NB4 (cell line): ENCODE measurements at regions not wholly inside any gene's neighbourhood (a gene's known extent, or its start where the extent isn't known, plus 50 kb on each side); places are given as distances from the start of the nearest gene placed in this dataset.
"Not testable (repeated sequence)": the region's sequence is repeated elsewhere in the genome, so short reads cannot be mapped to it uniquely, and the experiment has no call there.

ENCODE experiments used
- CTCF ChIP-seq: IDR thresholded peaks from one replicate; pipeline ENCODE4 v1.5.1; 2012; ENCODE audit warnings: low read depth, low read length
- POLR2A ChIP-seq: IDR thresholded peaks from 2 replicates; pipeline ENCODE4 v1.6.1; 2011; ENCODE audit warnings: mild to moderate bottlenecking; ENCODE audit not compliant: insufficient read length; ENCODE audit errors: extremely low read depth
- TF ChIP-seq, protein P1 (sequence below): IDR thresholded peaks from 2 replicates; pipeline ENCODE4 v1.6.1; 2011; ENCODE audit warnings: low read depth, low read length

- not testable (repeated sequence) for TF ChIP-seq CTCF, POLR2A
- TF ChIP-seq, protein P1, sequence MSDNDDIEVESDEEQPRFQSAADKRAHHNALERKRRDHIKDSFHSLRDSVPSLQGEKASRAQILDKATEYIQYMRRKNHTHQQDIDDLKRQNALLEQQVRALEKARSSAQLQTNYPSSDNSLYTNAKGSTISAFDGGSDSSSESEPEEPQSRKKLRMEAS = not testable (repeated sequence)
These were observed 93.2 kb upstream of the OR4F16 start for GRCh38 chr1:779621-780020.
